SK-N-SH treated with all-trans-retinoic acid at 6 μM for 48 hours (cell line): ENCODE measurements at regions not wholly inside any gene's neighbourhood (a gene's known extent, or its start where the extent isn't known, plus 50 kb on each side); places are given as distances from the start of the nearest gene placed in this dataset.

Experiments used
- ATAC-seq: fragments of 200-7000 bp; cut with Tn5 transposase; 3 replicates; pipeline ENCODE4 v1.9.1; 2020; ENCODE audit warnings: mild to moderate bottlenecking, moderate library complexity
- ARNTL ChIP-seq: fragments of 450-650 bp; formaldehyde crosslinking; IDR thresholded peaks from 2 replicates; pipeline ENCODE4 v1.5.0; 2020; ENCODE audit warnings: low read depth, mild to moderate bottlenecking, moderate library complexity, borderline replicate concordance
- BACH2 ChIP-seq: fragments of 250-450 bp; sonication (Bioruptor Pico); IDR thresholded peaks from 2 replicates; pipeline ENCODE4 v1.9.0; 2021; ENCODE audit warnings: mild to moderate bottlenecking, borderline replicate concordance
- CREB5 ChIP-seq: fragments of 250-450 bp; sonication (Bioruptor Pico); IDR thresholded peaks from 2 replicates; pipeline ENCODE4 v1.5.1; 2020; ENCODE audit warnings: low read depth, mild to moderate bottlenecking, moderate library complexity
- CSDC2 ChIP-seq: fragments of 250-450 bp; sonication (Bioruptor Pico); IDR thresholded peaks from 2 replicates; pipeline ENCODE4 v1.5.0; 2020; ENCODE audit warnings: mild to moderate bottlenecking, moderate library complexity
- CSRNP3 ChIP-seq: fragments of 250-450 bp; sonication (Bioruptor Pico); IDR thresholded peaks from 2 replicates; pipeline ENCODE4 v1.5.1; 2021; ENCODE audit warnings: mild to moderate bottlenecking, moderate library complexity
- ESRRG ChIP-seq: fragments of 250-450 bp; sonication (Bioruptor Pico); IDR thresholded peaks from 2 replicates; pipeline ENCODE4 v1.6.1; 2021; ENCODE audit warnings: mild to moderate bottlenecking
- GLIS3 ChIP-seq: fragments of 250-450 bp; sonication (Bioruptor Pico); IDR thresholded peaks from 2 replicates; pipeline ENCODE4 v1.5.0; 2020; ENCODE audit warnings: mild to moderate bottlenecking, moderate library complexity
- ISL1 ChIP-seq: fragments of 250-450 bp; sonication (Bioruptor Pico); IDR thresholded peaks from 2 replicates; pipeline ENCODE4 v2.1.2; 2022; ENCODE audit warnings: mild to moderate bottlenecking, moderate library complexity
- OSR1 ChIP-seq: fragments of 250-450 bp; sonication (Bioruptor Pico); IDR thresholded peaks from 2 replicates; pipeline ENCODE4 v1.8.0; 2022; ENCODE audit warnings: moderate library complexity, mild to moderate bottlenecking, inconsistent platforms
- PATZ1 ChIP-seq: fragments of 250-450 bp; sonication (Bioruptor Pico); IDR thresholded peaks from 2 replicates; pipeline ENCODE4 v1.8.0; 2020; ENCODE audit warnings: mild to moderate bottlenecking, moderate library complexity, borderline replicate concordance
- PPARA ChIP-seq: fragments of 250-450 bp; sonication (Bioruptor Pico); IDR thresholded peaks from 2 replicates; pipeline ENCODE4 v1.5.0; 2020; ENCODE audit warnings: mild to moderate bottlenecking, borderline replicate concordance
- RARB ChIP-seq: fragments of 250-450 bp; sonication (Bioruptor Pico); IDR thresholded peaks from 2 replicates; pipeline ENCODE4 v1.8.0; 2021; ENCODE audit warnings: mild to moderate bottlenecking, moderate library complexity
- TCF4 ChIP-seq: fragments of 250-450 bp; sonication (Bioruptor Pico); IDR thresholded peaks from 2 replicates; pipeline ENCODE4 v1.8.0; 2021; ENCODE audit warnings: mild to moderate bottlenecking, moderate library complexity, borderline replicate concordance
- TOX ChIP-seq: fragments of 250-450 bp; sonication (Bioruptor Pico); IDR thresholded peaks from 2 replicates; pipeline ENCODE4 v1.8.0; 2021; ENCODE audit warnings: mild to moderate bottlenecking, moderate library complexity, borderline replicate concordance
- TSHZ2 ChIP-seq: fragments of 250-450 bp; sonication (Bioruptor Pico); IDR thresholded peaks from 2 replicates; pipeline ENCODE4 v1.5.0; 2020; ENCODE audit warnings: mild to moderate bottlenecking, moderate library complexity
- ZC3H10 ChIP-seq: fragments of 250-450 bp; sonication (Bioruptor Pico); IDR thresholded peaks from 2 replicates; pipeline ENCODE4 v1.5.1; 2021; ENCODE audit warnings: mild to moderate bottlenecking, moderate library complexity
- ZFP3 ChIP-seq: fragments of 250-450 bp; sonication (Bioruptor Pico); IDR thresholded peaks from 2 replicates; pipeline ENCODE4 v1.5.0; 2020; ENCODE audit warnings: mild to moderate bottlenecking, moderate library complexity
- ZFP30 ChIP-seq: fragments of 450-650 bp; formaldehyde crosslinking; IDR thresholded peaks from 2 replicates; pipeline ENCODE4 v1.5.0; 2022; ENCODE audit warnings: mild to moderate bottlenecking, moderate library complexity
- ZNF565 ChIP-seq: fragments of 450-650 bp; formaldehyde crosslinking; conservative IDR thresholded peaks from 2 replicates; pipeline ENCODE4 v1.5.0; 2020; ENCODE audit warnings: low read depth, mild to moderate bottlenecking, moderate library complexity
- ZNF70 ChIP-seq: fragments of 450-650 bp; formaldehyde crosslinking; IDR thresholded peaks from 2 replicates; pipeline ENCODE4 v1.5.0; 2020; ENCODE audit warnings: mild to moderate bottlenecking, moderate library complexity

- TF ChIP-seq TCF4 (CRISPR knock-in tag) (no peak), ZFP30 (CRISPR knock-in tag) (no peak), TOX (CRISPR knock-in tag) (no peak), GLIS3 (CRISPR knock-in tag) (no peak), ISL1 (CRISPR knock-in tag) (no peak), BACH2 (CRISPR knock-in tag) (no peak), ZFP3 (no peak), TSHZ2 (CRISPR knock-in tag) (no peak), ZNF565 (CRISPR knock-in tag) (no peak), ZNF70 (no peak), OSR1 (CRISPR knock-in tag) (no peak), ZC3H10 (CRISPR knock-in tag) (no peak), PATZ1 (CRISPR knock-in tag) (no peak), RARB (no peak), PPARA (CRISPR knock-in tag) (no peak), ARNTL (CRISPR knock-in tag) (no peak), CSDC2 (CRISPR knock-in tag) (no peak), CREB5 (no peak), CSRNP3 (CRISPR knock-in tag) (no peak)
- no peak for ATAC-seq
These were observed 381.2 kb upstream of the MBL2 start for GRCh38 chr10:53153831-53154230.

GRCh38 chr10:53140506-53140905 lies 367.9 kb upstream of the MBL2 start:
- no peak for ATAC-seq
- TF ChIP-seq ESRRG: no peak
- peak; percentile 34; the same call in 1 of the 2 replicates for TF ChIP-seq ISL1 (CRISPR knock-in tag)

DNA sequence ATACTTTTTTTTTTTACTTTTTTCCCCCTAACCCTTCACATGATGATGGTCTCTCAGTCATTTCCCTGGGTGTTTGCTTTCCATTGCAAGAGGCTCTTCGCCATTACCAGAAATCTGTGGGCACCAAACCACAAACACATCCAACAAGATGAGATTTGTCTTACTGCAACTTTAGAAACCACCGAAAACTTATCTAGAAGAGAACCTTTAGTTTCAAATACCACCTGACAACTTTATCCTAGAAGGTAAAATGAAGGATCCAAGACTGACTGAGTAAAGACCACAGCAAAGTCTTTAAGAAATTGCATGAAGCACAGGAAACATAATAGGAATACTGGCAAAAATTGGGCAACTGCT lies 363.3 kb upstream of the MBL2 start:
- no peak for ATAC-seq
- no peak for TF ChIP-seq ZFP30 (CRISPR knock-in tag)
- TF ChIP-seq ARNTL (CRISPR knock-in tag): no peak
- no peak for TF ChIP-seq ZC3H10 (CRISPR knock-in tag)
- TF ChIP-seq ISL1 (CRISPR knock-in tag): no peak
- TF ChIP-seq PPARA (CRISPR knock-in tag): no peak

DNA sequence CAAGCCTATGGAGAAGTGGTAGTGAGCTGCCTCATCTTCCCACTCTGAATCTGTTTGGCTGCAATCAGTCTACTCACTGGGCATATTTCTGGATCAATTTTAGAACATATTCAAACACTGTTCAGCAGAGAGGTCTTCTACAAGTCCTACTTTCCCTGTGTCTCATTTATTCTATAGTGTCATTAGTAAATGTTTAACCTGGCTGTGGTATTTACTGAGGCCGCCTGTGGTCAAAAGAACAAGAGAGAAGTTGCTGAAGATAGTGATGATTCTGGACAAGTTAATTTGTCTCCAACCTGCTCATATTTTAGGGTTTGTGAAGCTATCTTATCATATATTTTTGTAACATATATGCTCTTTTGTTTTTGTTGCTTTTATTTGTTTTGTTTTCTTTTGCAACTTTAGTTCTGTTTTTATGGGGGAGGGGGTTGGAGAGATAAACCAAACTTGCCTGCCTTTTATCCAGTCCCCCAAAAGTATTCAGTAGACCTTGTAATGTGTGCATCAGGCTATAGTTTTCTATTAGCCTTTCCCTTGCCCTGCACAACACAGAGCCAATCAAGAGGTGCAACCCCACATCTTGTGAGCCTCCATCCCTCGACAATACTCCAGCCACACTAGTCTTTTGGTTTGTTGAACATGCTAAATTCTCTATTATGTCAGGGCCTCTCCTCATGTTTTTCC lies 362.8 kb upstream of the MBL2 start:
- TF ChIP-seq TSHZ2 (CRISPR knock-in tag) (no peak), CSRNP3 (CRISPR knock-in tag) (no peak)
- TF ChIP-seq, all 23 proteins: peak for 0
- no peak for ATAC-seq
